NCI-H146 treated with DMSO at 0.1 percent for 48 hours (cell line): ENCODE measurements at regions not wholly inside any gene's neighbourhood (a gene's known extent, or its start where the extent isn't known, plus 50 kb on each side); places are given as distances from the start of the nearest gene placed in this dataset.

Source experiments
- DNase-seq: peaks from one replicate; lab custom pipeline; 2025; ENCODE audit not compliant: unreplicated experiment; lab: John Stamatoyannopoulos, UW

- no peak for DNase-seq
These were observed 359.3 kb downstream of the IRS1 start for GRCh38 chr2:226440127-226440918.

DNA sequence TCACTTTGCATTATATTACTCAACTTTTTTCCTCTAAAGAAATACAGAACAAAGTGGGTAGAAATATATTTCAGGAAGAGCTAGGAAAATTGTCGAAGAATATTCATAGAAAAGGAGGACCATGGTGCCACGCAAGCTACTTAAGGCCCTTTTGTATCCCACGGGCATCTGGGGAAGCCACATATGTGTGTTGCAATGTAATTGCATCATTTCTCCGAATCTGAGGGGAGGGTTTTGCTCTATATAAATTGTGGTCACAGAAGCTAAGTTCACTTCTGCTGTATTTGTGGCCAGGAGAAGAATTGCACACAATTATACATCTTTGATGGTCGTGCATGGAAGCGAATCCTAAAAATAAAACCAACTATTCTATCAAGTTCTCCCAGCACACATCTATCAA, 360.3 kb downstream of the IRS1 start:
- no peak for DNase-seq

GRCh38 chr2:226435146-226435545, 364.5 kb downstream of the IRS1 start:
- no peak for DNase-seq

GRCh38 chr2:226434702-226435101, 364.9 kb downstream of the IRS1 start:
- no peak for DNase-seq

DNA sequence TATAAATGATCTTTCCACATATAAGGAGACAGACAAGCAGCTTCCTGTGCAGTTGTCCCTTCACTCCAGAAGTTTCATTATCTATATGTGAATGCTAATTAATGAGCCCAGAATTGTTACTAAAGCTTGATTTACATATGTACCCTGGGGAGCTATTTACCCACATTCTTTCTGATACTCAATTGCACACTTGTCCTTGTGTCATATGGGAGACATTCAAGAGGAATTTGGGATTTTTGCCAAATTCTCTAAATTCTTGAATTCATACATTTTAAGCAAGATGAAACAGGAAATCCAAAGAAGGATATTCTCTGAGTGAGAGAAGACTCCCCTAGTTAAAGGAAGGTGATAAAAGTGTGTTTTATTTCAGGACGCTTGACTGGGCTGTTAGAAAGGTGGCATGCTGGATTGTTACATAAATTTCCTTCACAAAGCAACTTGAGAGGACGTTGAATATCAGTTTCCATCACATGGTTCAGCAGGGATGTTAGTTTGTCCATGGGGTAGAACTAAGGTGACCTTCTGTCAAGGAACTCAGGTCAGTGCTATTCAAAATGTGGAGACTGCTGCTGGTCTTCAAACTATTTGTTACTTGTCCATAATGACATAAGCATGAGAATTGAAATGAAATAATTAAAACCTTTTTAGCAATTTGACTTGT, 368.2 kb downstream of the IRS1 start:
- no peak for DNase-seq

GRCh38 chr2:226429476-226429875, 370.1 kb downstream of the IRS1 start:
- DNase-seq = no peak

GRCh38 chr2:226427538-226428307, 371.9 kb downstream of the IRS1 start:
- no peak for DNase-seq

DNA sequence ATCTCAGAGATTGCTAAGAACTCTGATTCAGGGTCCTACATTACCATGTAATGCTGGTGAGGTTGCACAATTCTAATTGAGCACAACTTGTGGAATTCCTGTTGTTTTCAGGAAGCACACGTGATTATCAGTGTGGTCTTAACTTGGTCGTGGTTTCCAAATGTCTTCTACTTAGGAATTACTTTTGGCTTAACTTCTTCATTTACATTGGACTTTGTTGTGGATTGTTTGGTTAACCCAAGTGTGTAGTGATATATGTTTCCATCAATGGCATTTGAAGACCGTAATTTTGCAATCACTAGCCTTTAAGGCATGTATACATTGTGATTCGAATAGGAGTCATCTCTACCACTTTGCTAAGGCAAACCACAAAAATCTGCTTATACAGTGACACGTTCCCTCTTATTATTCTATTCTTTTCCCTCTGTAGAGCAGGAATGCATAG, 373.3 kb downstream of the IRS1 start:
- no peak for DNase-seq

DNA sequence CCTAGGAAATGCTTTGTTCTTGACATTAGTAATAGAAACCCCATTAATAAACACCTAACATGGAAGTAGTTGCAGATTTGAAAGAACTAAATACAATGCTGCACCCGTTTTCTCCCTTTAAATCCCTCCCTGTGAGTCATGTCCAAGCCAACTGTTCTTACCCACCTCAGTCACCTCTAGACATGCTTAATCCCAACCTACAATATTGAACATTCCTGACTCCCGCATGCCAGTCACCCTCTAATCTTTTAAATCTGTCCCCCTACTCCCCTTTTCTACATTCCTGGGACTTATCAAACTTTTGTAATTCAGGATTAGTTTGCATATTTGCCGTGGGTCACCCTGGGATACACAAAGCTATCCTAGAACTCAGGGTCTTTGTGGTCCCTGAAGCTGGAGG, 374.6 kb downstream of the IRS1 start:
- no peak for DNase-seq

DNA sequence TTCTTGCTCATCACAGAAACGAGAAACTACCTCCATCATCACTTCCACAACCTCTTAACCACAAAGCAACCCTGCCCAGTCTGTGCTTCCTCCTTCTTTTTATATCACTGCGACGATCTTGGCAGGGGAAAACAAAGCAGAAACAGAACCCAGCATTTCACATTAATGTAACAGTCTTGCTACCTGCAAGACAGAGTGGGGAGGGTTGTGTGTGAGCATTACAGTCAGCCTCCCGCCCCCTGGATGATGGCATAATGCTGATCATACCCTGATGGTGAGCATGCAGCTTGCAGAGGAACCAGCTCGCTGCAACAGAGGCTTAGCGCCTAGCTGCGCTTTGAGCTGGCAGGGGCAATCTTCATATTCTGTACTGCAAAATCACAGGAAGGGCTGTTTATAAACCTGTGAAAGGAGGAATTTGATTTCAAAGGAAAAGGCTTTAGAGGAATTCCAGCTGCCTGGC, 376.1 kb downstream of the IRS1 start:
- DNase-seq = no peak

DNA sequence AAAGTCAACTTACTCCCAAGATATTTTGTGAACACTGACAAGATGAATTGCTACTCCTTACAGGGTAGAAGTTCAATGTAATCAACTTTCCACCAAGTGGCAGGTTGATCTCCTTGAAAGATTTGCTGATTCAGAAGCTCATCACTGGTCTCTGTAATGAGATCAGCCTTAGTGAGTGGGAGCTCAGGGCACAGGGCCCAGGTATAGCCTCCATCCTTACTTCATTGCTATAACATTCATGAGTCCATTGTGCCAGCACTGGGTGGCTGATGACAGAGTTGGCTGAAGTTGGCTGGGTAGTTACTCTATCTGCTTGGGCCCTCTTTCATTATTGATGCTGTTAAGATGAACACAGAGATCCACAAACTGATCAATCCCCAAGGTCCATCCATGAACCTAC, 379.0 kb downstream of the IRS1 start:
- no peak for DNase-seq

GRCh38 chr2:226418521-226418920, 381.1 kb downstream of the IRS1 start:
- no peak for DNase-seq

- no peak for DNase-seq
These were observed 385.3 kb downstream of the IRS1 start for GRCh38 chr2:226414335-226414734.

- DNase-seq = no peak
These were observed 386.0 kb downstream of the IRS1 start for GRCh38 chr2:226413498-226414130.

- DNase-seq = no peak
These were observed 387.8 kb downstream of the IRS1 start for GRCh38 chr2:226411727-226412360.

DNA sequence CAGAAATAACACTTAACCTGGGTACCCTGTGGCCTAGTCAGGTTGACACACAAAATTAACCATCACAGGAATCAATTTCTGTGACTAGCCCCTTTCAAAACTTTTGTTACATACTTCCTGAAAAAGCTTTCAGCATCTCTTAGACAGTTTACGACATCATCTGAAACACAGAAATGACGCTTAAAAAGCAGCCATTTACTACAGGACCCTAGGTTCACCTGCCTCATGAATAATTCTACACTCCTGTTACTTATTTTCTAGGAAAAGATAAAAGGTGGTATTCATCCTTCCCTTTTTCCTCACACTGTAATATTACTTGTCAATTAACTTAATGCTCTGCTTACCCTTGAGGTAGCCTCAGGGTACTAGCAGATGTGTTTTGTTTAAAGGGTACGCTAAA, 388.4 kb downstream of the IRS1 start:
- DNase-seq = no peak

GRCh38 chr2:226410247-226410835, 389.3 kb downstream of the IRS1 start:
- DNase-seq = no peak

DNA sequence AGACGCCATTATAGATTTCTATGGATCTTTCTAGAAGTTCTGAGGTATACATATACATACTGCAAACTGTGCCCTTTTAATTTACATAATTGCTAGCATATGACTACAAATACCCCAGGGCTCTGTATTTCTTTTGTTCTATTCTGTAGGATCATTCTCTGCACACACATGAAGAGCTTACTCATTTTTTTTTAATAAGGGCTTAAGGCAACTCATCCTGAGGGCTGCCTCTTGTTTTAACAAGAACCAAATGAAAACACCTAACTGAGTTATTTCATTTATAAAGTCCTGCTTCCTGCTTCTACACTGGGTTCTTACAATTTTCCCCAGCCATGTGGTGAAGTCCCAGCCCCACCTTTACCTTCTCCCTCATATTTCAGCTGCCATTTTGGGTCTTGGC, 390.5 kb downstream of the IRS1 start:
- no peak for DNase-seq

GRCh38 chr2:226408141-226408540, 391.5 kb downstream of the IRS1 start:
- DNase-seq = no peak

GRCh38 chr2:226407135-226407534, 392.5 kb downstream of the IRS1 start:
- no peak for DNase-seq
